OCI-LY7 (cell line): ENCODE measurements at regions not wholly inside any gene's neighbourhood (a gene's known extent, or its start where the extent isn't known, plus 50 kb on each side); places are given as distances from the start of the nearest gene placed in this dataset.

Experiments used
- BruUV-seq: library from RNA; stranded (reverse); fragments of 400-500 nt; replicated peaks from 2 replicates; lab custom pipeline; 2021; lab: Mats Ljungman, UMichigan
- CTCF ChIA-PET: fragments of 300-600 bp; sonication (Branson Sonifier 250); formaldehyde crosslinking; loops from one replicate; lab custom pipeline; 2022; ENCODE audit warnings: antibody characterized with exemption; ENCODE audit not compliant: unreplicated experiment; lab: Charles Lee
- POLR2A ChIA-PET: fragments of 300-600 bp; sonication (Branson Sonifier 250); formaldehyde crosslinking; loops from one replicate; lab custom pipeline; 2022; ENCODE audit warnings: antibody characterized with exemption; lab: Charles Lee
- DNase-seq: peaks from one replicate; pipeline ENCODE4 v3.0.0-alpha.2; 2015; ENCODE audit warnings: low spot score
- H2AFZ ChIP-seq: fragments of 200-600 bp; sonication (generic), shearing (Covaris generic); 2 replicates; pipeline ENCODE4 v1.6.1; 2014; ENCODE audit warnings: mild to moderate bottlenecking, antibody characterized with exemption, low read length, moderate library complexity
- H3K27ac ChIP-seq: fragments of 200-600 bp; sonication (generic); 2 replicates; pipeline ENCODE4 v1.5.1; 2014; ENCODE audit warnings: mixed run types, low read depth, mild to moderate bottlenecking, moderate library complexity, low read length, inconsistent platforms; ENCODE audit not compliant: poor library complexity, severe bottlenecking
- H3K36me3 ChIP-seq: fragments of 200-600 bp; sonication (generic); 2 replicates; pipeline ENCODE4 v1.6.1; 2014; ENCODE audit warnings: mild to moderate bottlenecking, antibody characterized with exemption, low read length, moderate library complexity, mixed read lengths; ENCODE audit not compliant: insufficient read depth
- H3K4me1 ChIP-seq: fragments of 200-600 bp; sonication (generic); 2 replicates; pipeline ENCODE4 v1.5.1; 2014; ENCODE audit warnings: mild to moderate bottlenecking, low read length; ENCODE audit not compliant: insufficient read depth, poor library complexity, severe bottlenecking
- H3K4me2 ChIP-seq: fragments of 200-600 bp; sonication (generic); 2 replicates; pipeline ENCODE4 v1.6.1; 2014; ENCODE audit warnings: mild to moderate bottlenecking, low read length
- H3K4me3 ChIP-seq: fragments of 200-600 bp; sonication (generic); 2 replicates; pipeline ENCODE4 v1.5.1; 2014; ENCODE audit warnings: mild to moderate bottlenecking, low read depth, low read length; ENCODE audit not compliant: poor library complexity, severe bottlenecking
- H3K79me2 ChIP-seq: fragments of 200-600 bp; sonication (generic); 2 replicates; pipeline ENCODE4 v1.6.1; 2016; ENCODE audit warnings: low read depth, mild to moderate bottlenecking, low read length, moderate library complexity, mixed read lengths; ENCODE audit not compliant: insufficient read depth
- H3K9me2 ChIP-seq: fragments of 200-600 bp; sonication (generic); 2 replicates; pipeline ENCODE4 v1.6.1; 2016; ENCODE audit warnings: mild to moderate bottlenecking, low read length, mixed read lengths; ENCODE audit not compliant: insufficient read depth
- H3K9me3 ChIP-seq: fragments of 200-600 bp; sonication (generic); 2 replicates; pipeline ENCODE4 v1.6.1; 2014; ENCODE audit warnings: mild to moderate bottlenecking, mixed run types, low read length, mixed read lengths
- H4K20me1 ChIP-seq: fragments of 200-600 bp; sonication (generic); 2 replicates; pipeline ENCODE4 v1.6.1; 2014; ENCODE audit warnings: mild to moderate bottlenecking, antibody characterized with exemption, low read length, moderate library complexity, mixed read lengths; ENCODE audit not compliant: insufficient read depth
- EZH2phosphoT487 ChIP-seq: fragments of 200-600 bp; sonication (generic); IDR thresholded peaks from 2 replicates; pipeline ENCODE4 v1.6.1; 2018; ENCODE audit warnings: low read depth, borderline replicate concordance, mild to moderate bottlenecking, mixed run types, antibody characterized with exemption, low read length, moderate library complexity, mixed read lengths
- intact Hi-C: fragments of 100-400 bp; cut with micrococcal nuclease; formaldehyde crosslinking; loops from one replicate; pipeline ENCODE4 v1.10.0; 2022; ENCODE audit not compliant: unreplicated experiment
- TF ChIP-seq, protein P1 (sequence below): fragments of 200-600 bp; sonication (generic); conservative IDR thresholded peaks from 2 replicates; pipeline ENCODE4 v1.5.1; 2014; ENCODE audit warnings: mild to moderate bottlenecking, antibody characterized with exemption, low read length, moderate library complexity, mixed read lengths

DNA sequence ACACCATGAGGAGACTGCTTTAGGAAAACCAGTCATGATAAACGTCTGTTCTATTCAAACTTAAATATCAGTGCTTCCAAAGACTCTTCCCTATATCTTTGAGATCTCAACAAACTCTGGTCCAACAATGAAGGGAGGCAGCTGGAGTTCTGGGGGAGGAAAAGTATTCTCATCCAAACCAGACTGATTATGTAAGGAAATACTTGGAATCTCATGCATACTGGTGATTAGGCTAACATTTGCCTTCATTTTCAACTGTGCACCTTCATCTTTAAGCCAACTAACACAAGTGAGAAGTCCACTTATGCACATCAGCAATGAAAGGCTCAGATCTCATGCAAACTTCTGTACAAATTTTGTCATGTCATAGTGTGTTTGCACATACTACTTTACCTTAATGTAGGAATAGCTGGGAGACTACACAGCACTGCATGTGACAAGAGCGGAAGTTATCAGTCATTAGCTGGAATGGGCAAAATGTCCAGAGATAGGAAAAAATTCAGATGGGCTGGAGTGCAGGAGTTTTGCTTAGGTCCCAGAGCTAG is 67.5 kb upstream of the STK17B start:
- H3K4me1 ChIP-seq = peaks cover 67% of the 10 kb centered on the region

DNA sequence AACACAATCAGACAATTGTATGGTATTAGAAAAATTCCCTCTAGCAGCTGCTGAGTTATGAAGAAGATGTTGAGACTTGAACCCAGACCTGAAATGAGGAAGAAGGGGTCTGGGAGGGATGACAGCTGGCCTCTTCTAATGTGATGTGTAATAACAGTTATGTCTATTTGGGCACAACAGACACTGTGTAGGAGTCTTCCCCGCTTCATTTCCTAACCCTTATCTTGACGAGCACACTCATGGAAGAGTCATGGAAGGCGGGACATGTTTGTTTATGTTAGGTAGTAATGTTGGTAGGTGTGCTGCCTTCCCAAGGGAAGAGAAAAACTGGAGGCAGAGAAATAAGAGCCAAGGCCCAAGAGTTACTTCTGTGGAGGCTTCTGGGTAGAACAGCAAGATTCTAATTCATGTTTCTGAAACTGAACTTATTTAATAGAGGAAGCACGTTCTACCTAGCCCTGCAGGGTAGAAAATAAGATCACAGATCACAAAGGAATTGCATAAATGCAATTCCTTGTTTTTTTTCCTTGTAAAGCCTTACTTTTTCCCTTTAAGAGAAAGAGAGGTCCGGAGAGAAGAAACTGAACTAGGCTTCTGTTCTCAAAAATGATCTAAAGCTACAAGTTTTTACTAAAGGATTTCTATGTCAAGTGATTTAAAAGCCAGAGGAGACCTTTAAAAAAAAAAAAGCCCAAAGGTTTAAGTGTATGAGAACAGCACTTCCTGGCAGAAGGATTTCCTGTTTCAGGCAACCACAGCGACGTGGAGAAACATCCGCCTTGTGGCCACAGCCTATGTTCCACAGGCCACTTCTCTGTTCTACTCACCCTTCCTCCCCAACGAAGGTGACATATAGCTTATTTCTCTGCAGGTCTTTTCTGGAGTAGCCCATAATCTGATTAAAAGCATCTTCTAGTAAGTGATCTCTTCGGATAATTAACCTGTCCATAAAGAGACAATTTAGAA is 68.5 kb upstream of the STK17B start:
- no peaks in the 10 kb centered on the region for H4K20me1 ChIP-seq
- POLR2A ChIA-PET = interaction anchor here (0.6 to 14.5 kb wide), 24 partner anchors 8 to 1063 kb away, joined by 3 to 139 read pairs (median 6); partner anchors contain the start of gene STK17B

More for the DNA sequence above, 67.5 kb upstream of the STK17B start:
- CTCF ChIA-PET = interaction anchor here (0.6 to 1.6 kb wide), 4 partner anchors 9 to 37 kb away, joined by 3 to 5 read pairs (median 4); no protein-coding TSS in a partner anchor
- POLR2A ChIA-PET = interaction anchor here (0.5 to 14.5 kb wide), 25 partner anchors 9 to 1051 kb away, joined by 3 to 139 read pairs (median 4); partner anchors contain the start of gene STK17B
- Histone ChIP-seq H3K4me3 (no peak overlapping the region), H4K20me1 (no peaks in the 10 kb centered on the region), H3K9me2 (no peaks in the 10 kb centered on the region), H3K79me2 (no peaks in the 10 kb centered on the region), H2AFZ (peak overlapping the region; percentile 10; the same call in 1 of the 2 replicates), H3K27ac (peak overlapping the region; percentile 93), H3K36me3 (no peaks in the 10 kb centered on the region; the same call in 1 of the 2 replicates), H3K9me3 (no peaks in the 10 kb centered on the region; the same call in 1 of the 2 replicates), H3K4me2 (peak overlapping the region; percentile 74)
- no peak for TF ChIP-seq EZH2phosphoT487
- TF ChIP-seq, protein P1, sequence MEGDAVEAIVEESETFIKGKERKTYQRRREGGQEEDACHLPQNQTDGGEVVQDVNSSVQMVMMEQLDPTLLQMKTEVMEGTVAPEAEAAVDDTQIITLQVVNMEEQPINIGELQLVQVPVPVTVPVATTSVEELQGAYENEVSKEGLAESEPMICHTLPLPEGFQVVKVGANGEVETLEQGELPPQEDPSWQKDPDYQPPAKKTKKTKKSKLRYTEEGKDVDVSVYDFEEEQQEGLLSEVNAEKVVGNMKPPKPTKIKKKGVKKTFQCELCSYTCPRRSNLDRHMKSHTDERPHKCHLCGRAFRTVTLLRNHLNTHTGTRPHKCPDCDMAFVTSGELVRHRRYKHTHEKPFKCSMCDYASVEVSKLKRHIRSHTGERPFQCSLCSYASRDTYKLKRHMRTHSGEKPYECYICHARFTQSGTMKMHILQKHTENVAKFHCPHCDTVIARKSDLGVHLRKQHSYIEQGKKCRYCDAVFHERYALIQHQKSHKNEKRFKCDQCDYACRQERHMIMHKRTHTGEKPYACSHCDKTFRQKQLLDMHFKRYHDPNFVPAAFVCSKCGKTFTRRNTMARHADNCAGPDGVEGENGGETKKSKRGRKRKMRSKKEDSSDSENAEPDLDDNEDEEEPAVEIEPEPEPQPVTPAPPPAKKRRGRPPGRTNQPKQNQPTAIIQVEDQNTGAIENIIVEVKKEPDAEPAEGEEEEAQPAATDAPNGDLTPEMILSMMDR = no peak
- intact Hi-C loops = no loop called here
- DNase-seq = no peak
- no TSS peak for BruUV-seq

More for the DNA sequence above, 68.5 kb upstream of the STK17B start:
- H3K9me3 ChIP-seq = no peaks in the 10 kb centered on the region; the same call in 1 of the 2 replicates
- CTCF ChIA-PET = interaction anchor here (0.9 to 2.4 kb wide), 4 partner anchors 23 to 64 kb away, joined by 3 to 12 read pairs (median 4); no protein-coding TSS in a partner anchor
- H3K27ac ChIP-seq = peak overlapping the region; percentile 93
- intact Hi-C loops = loop anchor here (1.0 to 2.0 kb wide), 3 partner anchors 29 to 64 kb away; no protein-coding TSS in a partner anchor
- no peaks in the 10 kb centered on the region for H3K79me2 ChIP-seq
- peak overlapping the region; percentile 74 for H3K4me2 ChIP-seq
- TF ChIP-seq, protein P1 = peak; percentile 37; the same call in 1 of the 2 replicates
- no peak for TF ChIP-seq EZH2phosphoT487
- BruUV-seq = TSS peak; percentile 86
- H3K36me3 ChIP-seq = no peaks in the 10 kb centered on the region; the same call in 1 of the 2 replicates
- peak overlapping the region; percentile 82; the same call in 1 of the 2 replicates for H2AFZ ChIP-seq
- peaks cover 63% of the 10 kb centered on the region for H3K4me1 ChIP-seq
- DNase-seq = peak; percentile 96
- H3K9me2 ChIP-seq = no peaks in the 10 kb centered on the region
- H3K4me3 ChIP-seq = peak overlapping the region; percentile 53
